OCI-LY7 (cell line): ENCODE measurements at regions not wholly inside any gene's neighbourhood (a gene's known extent, or its start where the extent isn't known, plus 50 kb on each side); places are given as distances from the start of the nearest gene placed in this dataset.

ENCODE experiments used
- EZH2phosphoT487 ChIP-seq: fragments of 200-600 bp; sonication (generic); IDR thresholded peaks from 2 replicates; pipeline ENCODE4 v1.6.1; 2018; ENCODE audit warnings: low read depth, borderline replicate concordance, mild to moderate bottlenecking, mixed run types, antibody characterized with exemption, low read length, moderate library complexity, mixed read lengths
- TF ChIP-seq, protein P1 (sequence below): fragments of 200-600 bp; sonication (generic); conservative IDR thresholded peaks from 2 replicates; pipeline ENCODE4 v1.5.1; 2014; ENCODE audit warnings: mild to moderate bottlenecking, antibody characterized with exemption, low read length, moderate library complexity, mixed read lengths

DNA sequence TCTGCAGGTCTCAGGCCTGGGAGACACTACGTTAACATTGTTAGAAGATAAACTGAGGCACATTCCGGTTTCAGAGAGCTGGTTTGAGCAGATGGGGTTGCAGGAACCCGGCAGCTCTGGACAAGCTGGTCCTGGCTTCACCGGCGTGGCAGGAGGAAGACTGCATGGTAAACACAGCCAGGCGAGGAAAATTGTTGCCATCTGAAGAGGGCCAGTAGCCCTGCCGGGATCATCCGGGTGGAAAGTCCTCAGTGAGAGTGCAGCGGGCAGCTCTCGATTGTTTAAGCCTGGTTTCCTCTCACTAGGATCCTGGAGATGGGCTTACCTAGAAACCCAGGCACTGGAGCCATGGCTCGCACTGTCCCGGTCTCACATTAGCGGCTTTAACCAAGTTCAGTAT lies 226.9 kb downstream of the IRX2 start:
- TF ChIP-seq, protein P1, sequence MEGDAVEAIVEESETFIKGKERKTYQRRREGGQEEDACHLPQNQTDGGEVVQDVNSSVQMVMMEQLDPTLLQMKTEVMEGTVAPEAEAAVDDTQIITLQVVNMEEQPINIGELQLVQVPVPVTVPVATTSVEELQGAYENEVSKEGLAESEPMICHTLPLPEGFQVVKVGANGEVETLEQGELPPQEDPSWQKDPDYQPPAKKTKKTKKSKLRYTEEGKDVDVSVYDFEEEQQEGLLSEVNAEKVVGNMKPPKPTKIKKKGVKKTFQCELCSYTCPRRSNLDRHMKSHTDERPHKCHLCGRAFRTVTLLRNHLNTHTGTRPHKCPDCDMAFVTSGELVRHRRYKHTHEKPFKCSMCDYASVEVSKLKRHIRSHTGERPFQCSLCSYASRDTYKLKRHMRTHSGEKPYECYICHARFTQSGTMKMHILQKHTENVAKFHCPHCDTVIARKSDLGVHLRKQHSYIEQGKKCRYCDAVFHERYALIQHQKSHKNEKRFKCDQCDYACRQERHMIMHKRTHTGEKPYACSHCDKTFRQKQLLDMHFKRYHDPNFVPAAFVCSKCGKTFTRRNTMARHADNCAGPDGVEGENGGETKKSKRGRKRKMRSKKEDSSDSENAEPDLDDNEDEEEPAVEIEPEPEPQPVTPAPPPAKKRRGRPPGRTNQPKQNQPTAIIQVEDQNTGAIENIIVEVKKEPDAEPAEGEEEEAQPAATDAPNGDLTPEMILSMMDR = no peak
- TF ChIP-seq EZH2phosphoT487 = no peak
